Spleen (tissue), 7 donors: ENCODE measurements at regions not wholly inside any gene's neighbourhood (a gene's known extent, or its start where the extent isn't known, plus 50 kb on each side); places are given as distances from the start of the nearest gene placed in this dataset.

ENCODE experiments used
- POLR2A ChIP-seq, 3 donors: fragments of 450-650 bp; IDR thresholded peaks; one replicate each; pipeline ENCODE4 v1.5.1; 2017; ENCODE audit warnings: antibody characterized with exemption in 3 of 3, mild to moderate bottlenecking in 1 of 3
- POLR2AphosphoS5 ChIP-seq, 3 donors: sonication (generic); formaldehyde crosslinking; IDR thresholded peaks; one replicate each; pipeline ENCODE4 v1.5.1; 2017; ENCODE audit warnings: antibody characterized with exemption in 3 of 3
- TF ChIP-seq, protein P1 (sequence below), 11 experiments: fragments of 200-600 bp in 7 of 11; fragments of 450-650 bp in 4 of 11; sonication (generic) in 4 of 11; IDR thresholded peaks in 8 of 11; conservative IDR thresholded peaks in 3 of 11; 1 replicate in 7 of 11; 2 replicates in 4 of 11; pipeline versions ENCODE4 v1.4.0 to v1.8.0; 2016 to 2021; ENCODE audit warnings: antibody characterized with exemption in 11 of 11, inconsistent platforms in 4 of 11, mild to moderate bottlenecking in 1 of 11
- donor health status: DM: no; HTN: no; CAD: no; lungs with moderate emphysema.
- donor health status: DM: no; HTN: no; CAD: no.
- donor health status: DM: no; HTN: no; CAD: no.

- TF ChIP-seq, protein P1, sequence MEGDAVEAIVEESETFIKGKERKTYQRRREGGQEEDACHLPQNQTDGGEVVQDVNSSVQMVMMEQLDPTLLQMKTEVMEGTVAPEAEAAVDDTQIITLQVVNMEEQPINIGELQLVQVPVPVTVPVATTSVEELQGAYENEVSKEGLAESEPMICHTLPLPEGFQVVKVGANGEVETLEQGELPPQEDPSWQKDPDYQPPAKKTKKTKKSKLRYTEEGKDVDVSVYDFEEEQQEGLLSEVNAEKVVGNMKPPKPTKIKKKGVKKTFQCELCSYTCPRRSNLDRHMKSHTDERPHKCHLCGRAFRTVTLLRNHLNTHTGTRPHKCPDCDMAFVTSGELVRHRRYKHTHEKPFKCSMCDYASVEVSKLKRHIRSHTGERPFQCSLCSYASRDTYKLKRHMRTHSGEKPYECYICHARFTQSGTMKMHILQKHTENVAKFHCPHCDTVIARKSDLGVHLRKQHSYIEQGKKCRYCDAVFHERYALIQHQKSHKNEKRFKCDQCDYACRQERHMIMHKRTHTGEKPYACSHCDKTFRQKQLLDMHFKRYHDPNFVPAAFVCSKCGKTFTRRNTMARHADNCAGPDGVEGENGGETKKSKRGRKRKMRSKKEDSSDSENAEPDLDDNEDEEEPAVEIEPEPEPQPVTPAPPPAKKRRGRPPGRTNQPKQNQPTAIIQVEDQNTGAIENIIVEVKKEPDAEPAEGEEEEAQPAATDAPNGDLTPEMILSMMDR (IDR thresholded peaks at IDR 0.05 in 8 of 11, conservative IDR thresholded peaks at IDR 0.05 in 3 of 11) = no peak
- TF ChIP-seq POLR2AphosphoS5 (IDR thresholded peaks at IDR 0.05) = no peak
- no peak for TF ChIP-seq POLR2A (IDR thresholded peaks at IDR 0.05)
Observed at GRCh38 chr7:94333810-94334209, 60.9 kb upstream of the COL1A2 start.
